HEK293T (cell line): ENCODE measurements at regions not wholly inside any gene's neighbourhood (a gene's known extent, or its start where the extent isn't known, plus 50 kb on each side); places are given as distances from the start of the nearest gene placed in this dataset.

Experiments
- CTCF ChIA-PET: fragments of 350-600 bp; formaldehyde crosslinking; extraction: SDS; loops from one replicate; lab custom pipeline; 2021; ENCODE audit warnings: antibody characterized with exemption, inconsistent platforms; lab: Yijun Ruan, JAX
- POLR2A ChIA-PET: fragments of 350-600 bp; formaldehyde crosslinking; extraction: SDS; loops from one replicate; lab custom pipeline; 2020; ENCODE audit warnings: antibody characterized with exemption, inconsistent platforms; lab: Yijun Ruan, JAX
- DNase-seq: peaks from one replicate; pipeline ENCODE4 v3.0.0; 2012; ENCODE audit warnings: mixed read lengths; ENCODE audit errors: extremely low spot score
- ARNT ChIP-seq: fragments of 450-650 bp; IDR thresholded peaks from 2 replicates; pipeline ENCODE4 v1.6.1; 2017; ENCODE audit warnings: mild to moderate bottlenecking
- BHLHE40 ChIP-seq: fragments of 450-650 bp; IDR thresholded peaks from 2 replicates; pipeline ENCODE4 v1.6.1; 2016; ENCODE audit warnings: mild to moderate bottlenecking, moderate library complexity, borderline replicate concordance
- CTBP1 ChIP-seq: fragments of 450-650 bp; IDR thresholded peaks from 2 replicates; pipeline ENCODE4 v1.6.1; 2016; ENCODE audit warnings: borderline replicate concordance
- ELF4 ChIP-seq: fragments of 450-650 bp; IDR thresholded peaks from 2 replicates; pipeline ENCODE4 v1.6.1; 2017; ENCODE audit warnings: antibody characterized with exemption
- FOXA1 ChIP-seq: fragments of 450-650 bp; IDR thresholded peaks from 2 replicates; pipeline ENCODE4 v1.6.1; 2016; ENCODE audit warnings: mild to moderate bottlenecking
- FOXK2 ChIP-seq: fragments of 450-650 bp; IDR thresholded peaks from 2 replicates; pipeline ENCODE4 v1.6.1; 2016; ENCODE audit warnings: mild to moderate bottlenecking
- FOXM1 ChIP-seq: fragments of 450-650 bp; IDR thresholded peaks from 2 replicates; pipeline ENCODE4 v1.6.1; 2017; ENCODE audit warnings: mild to moderate bottlenecking, borderline replicate concordance
- HDGF ChIP-seq: fragments of 450-650 bp; IDR thresholded peaks from 2 replicates; pipeline ENCODE4 v1.6.1; 2017; ENCODE audit warnings: antibody characterized with exemption, borderline replicate concordance
- L3MBTL2 ChIP-seq: fragments of 450-650 bp; conservative IDR thresholded peaks from 2 replicates; pipeline ENCODE4 v1.6.1; 2016; ENCODE audit warnings: mild to moderate bottlenecking
- LEF1 ChIP-seq: fragments of 450-650 bp; IDR thresholded peaks from 2 replicates; pipeline ENCODE4 v1.6.1; 2017; ENCODE audit warnings: mild to moderate bottlenecking, borderline replicate concordance
- NFRKB ChIP-seq: fragments of 450-650 bp; IDR thresholded peaks from 2 replicates; pipeline ENCODE4 v1.6.1; 2016; ENCODE audit warnings: mild to moderate bottlenecking, moderate library complexity
- PKNOX1 ChIP-seq: fragments of 450-650 bp; IDR thresholded peaks from 2 replicates; pipeline ENCODE4 v1.6.1; 2016
- SP1 ChIP-seq: fragments of 450-650 bp; IDR thresholded peaks from 2 replicates; pipeline ENCODE4 v1.6.1; 2017
- SUZ12 ChIP-seq: fragments of 450-650 bp; IDR thresholded peaks from 2 replicates; pipeline ENCODE4 v1.6.1; 2016; ENCODE audit warnings: mild to moderate bottlenecking
- TARDBP ChIP-seq: fragments of 450-650 bp; IDR thresholded peaks from 2 replicates; pipeline ENCODE4 v1.6.1; 2016
- ZNF384 ChIP-seq: fragments of 450-650 bp; IDR thresholded peaks from 2 replicates; pipeline ENCODE4 v1.6.1; 2016

GRCh38 chr11:106464728-106465127 is 387.3 kb downstream of the AASDHPPT start:
- POLR2A ChIA-PET = no interaction called here

GRCh38 chr11:106466521-106467080 is 389.1 kb downstream of the AASDHPPT start:
- ChIA-PET POLR2A (no interaction called here), CTCF (no interaction called here)
- TF ChIP-seq SUZ12 (no peak), L3MBTL2 (no peak), SP1 (no peak), ARNT (no peak), FOXA1 (no peak)
- DNase-seq = no peak

More at GRCh38 chr11:106464728-106465127, 387.3 kb downstream of the AASDHPPT start:
- TF ChIP-seq SUZ12 = no peak
- TF ChIP-seq PKNOX1 = no peak
- TF ChIP-seq CTBP1 = no peak
- TF ChIP-seq L3MBTL2 = no peak
- TF ChIP-seq ARNT = no peak
- no peak for TF ChIP-seq NFRKB
- TF ChIP-seq FOXK2 = no peak
- TF ChIP-seq HDGF = no peak
- TF ChIP-seq ZNF384 = no peak
- no peak for TF ChIP-seq ELF4
- TF ChIP-seq LEF1 = no peak
- TF ChIP-seq SP1 = no peak
- TF ChIP-seq BHLHE40 = no peak
- TF ChIP-seq FOXM1 = no peak
- TF ChIP-seq TARDBP = no peak
- no peak for TF ChIP-seq FOXA1
- DNase-seq = no peak
- CTCF ChIA-PET = no interaction called here

GRCh38 chr11:106467501-106467900 is 390.0 kb downstream of the AASDHPPT start:
- no peak for DNase-seq
- ChIA-PET POLR2A (no interaction called here), CTCF (no interaction called here)
- TF ChIP-seq LEF1 = no peak

- no peak for DNase-seq
- ChIA-PET POLR2A (no interaction called here), CTCF (interaction anchor here (0.6 kb wide), 1 partner anchor 25 kb away, joined by 4 read pairs; no protein-coding TSS in a partner anchor)
- TF ChIP-seq L3MBTL2 = no peak
- no peak for TF ChIP-seq TARDBP
- TF ChIP-seq LEF1 = no peak
These were observed 390.6 kb downstream of the AASDHPPT start for GRCh38 chr11:106468086-106468485.

- CTCF ChIA-PET = interaction anchor here (0.6 kb wide), 1 partner anchor 24 kb away, joined by 4 read pairs; no protein-coding TSS in a partner anchor
- POLR2A ChIA-PET = no interaction called here
- TF ChIP-seq SP1 (no peak), L3MBTL2 (no peak), ELF4 (no peak), LEF1 (no peak), ARNT (no peak)
- no peak for DNase-seq
These were observed 391.1 kb downstream of the AASDHPPT start for GRCh38 chr11:106468531-106468930.

- CTCF ChIA-PET = interaction anchor here (0.6 kb wide), 1 partner anchor 266 kb away, joined by 3 read pairs; no protein-coding TSS in a partner anchor
- POLR2A ChIA-PET = interaction anchor here (1.1 kb wide), 1 partner anchor 13 kb away, joined by 3 read pairs; no protein-coding TSS in a partner anchor
- no peak for DNase-seq
- TF ChIP-seq PKNOX1 = no peak
These were observed 392.8 kb downstream of the AASDHPPT start for GRCh38 chr11:106470230-106470629.

- CTCF ChIA-PET = no interaction called here
- no peak for DNase-seq
- TF ChIP-seq BHLHE40 = no peak
- TF ChIP-seq L3MBTL2 = no peak
- TF ChIP-seq TARDBP = no peak
- TF ChIP-seq ELF4 = no peak
- no peak for TF ChIP-seq CTBP1
- TF ChIP-seq SUZ12 = no peak
- no peak for TF ChIP-seq NFRKB
- no peak for TF ChIP-seq FOXM1
- no peak for TF ChIP-seq FOXA1
- TF ChIP-seq ARNT = no peak
- TF ChIP-seq SP1 = no peak
- no peak for TF ChIP-seq HDGF
- TF ChIP-seq ZNF384 = no peak
- TF ChIP-seq PKNOX1 = no peak
- TF ChIP-seq LEF1 = no peak
- TF ChIP-seq FOXK2 = no peak
- POLR2A ChIA-PET = interaction anchor here (1.1 kb wide), 1 partner anchor 12 kb away, joined by 3 read pairs; no protein-coding TSS in a partner anchor
These were observed 393.8 kb downstream of the AASDHPPT start for GRCh38 chr11:106471276-106471675.
